Natural killer cell treated with Interleukin-12 subunit alpha and Interleukin-12 subunit beta and Interleukin-15 and Interleukin-18, amount 100 ng/mL, for 72 hours (primary cell): ENCODE measurements at regions not wholly inside any gene's neighbourhood (a gene's known extent, or its start where the extent isn't known, plus 50 kb on each side); places are given as distances from the start of the nearest gene placed in this dataset.
A peak's percentile ranks its signal among the peaks of the same experiment; 100 is the strongest.

Experiments
- ATAC-seq, 2 donors: fragments of 150-1000 bp; cut with Tn5 transposase in 1 of 2; sonication (Bioruptor Pico), chemical (Tn5 transposase) in 1 of 2; 2 replicates each; pipeline ENCODE4 v1.10.0; 2021
- DNase-seq: peaks from one replicate; pipeline ENCODE4 v3.0.0; 2022; ENCODE audit warnings: low spot score
- H3K27ac Mint-ChIP-seq, 2 donors: 1 replicate in 1 of 2; 2 replicates in 1 of 2; pipeline ENCODE4 v1.8.0; 2022; ENCODE audit warnings: mixed read lengths in 2 of 2, mild to moderate bottlenecking in 1 of 2, moderate library complexity in 1 of 2
- H3K27me3 Mint-ChIP-seq, 2 donors: 1 replicate in 1 of 2; 2 replicates in 1 of 2; pipeline ENCODE4 v1.8.0; 2022; ENCODE audit warnings: mixed read lengths in 2 of 2
- H3K36me3 Mint-ChIP-seq: one replicate; pipeline ENCODE4 v1.8.0; 2022; ENCODE audit warnings: mixed read lengths
- H3K4me1 Mint-ChIP-seq, 2 donors: 1 replicate in 1 of 2; 2 replicates in 1 of 2; pipeline ENCODE4 v1.8.0; 2022; ENCODE audit warnings: low read depth in 2 of 2, mixed read lengths in 2 of 2, mild to moderate bottlenecking in 1 of 2
- H3K4me3 Mint-ChIP-seq: one replicate; pipeline ENCODE4 v1.8.0; 2022; ENCODE audit warnings: mixed read lengths
- H3K9me3 Mint-ChIP-seq: 2 replicates; pipeline ENCODE4 v1.8.0; 2022; ENCODE audit warnings: mixed read lengths

- Mint-ChIP-seq H3K36me3 (no peaks in the 10 kb centered on the region), H3K9me3 (no peaks in the 10 kb centered on the region), H3K4me1 (no peaks in the 10 kb centered on the region), H3K4me3 (no peak overlapping the region), H3K27me3 (peaks cover 4 to 12% of the 10 kb centered on the region in 2 donors), H3K27ac (no peak overlapping the region)
- ATAC-seq, result no peak
- DNase-seq, result no peak
Observed at GRCh38 chr22:49182416-49182815, 645.3 kb downstream of the BRD1 start.

GRCh38 chr22:49181942-49182341 lies 645.7 kb downstream of the BRD1 start:
- DNase-seq, result no peak
- H3K27ac Mint-ChIP-seq, result no peak overlapping the region
- H3K4me3 Mint-ChIP-seq, result no peak overlapping the region
- H3K9me3 Mint-ChIP-seq, result no peaks in the 10 kb centered on the region
- peaks cover 4 to 12% of the 10 kb centered on the region in 2 donors for H3K27me3 Mint-ChIP-seq
- ATAC-seq, result no peak
- no peaks in the 10 kb centered on the region for H3K36me3 Mint-ChIP-seq
- H3K4me1 Mint-ChIP-seq, result no peaks in the 10 kb centered on the region

DNA sequence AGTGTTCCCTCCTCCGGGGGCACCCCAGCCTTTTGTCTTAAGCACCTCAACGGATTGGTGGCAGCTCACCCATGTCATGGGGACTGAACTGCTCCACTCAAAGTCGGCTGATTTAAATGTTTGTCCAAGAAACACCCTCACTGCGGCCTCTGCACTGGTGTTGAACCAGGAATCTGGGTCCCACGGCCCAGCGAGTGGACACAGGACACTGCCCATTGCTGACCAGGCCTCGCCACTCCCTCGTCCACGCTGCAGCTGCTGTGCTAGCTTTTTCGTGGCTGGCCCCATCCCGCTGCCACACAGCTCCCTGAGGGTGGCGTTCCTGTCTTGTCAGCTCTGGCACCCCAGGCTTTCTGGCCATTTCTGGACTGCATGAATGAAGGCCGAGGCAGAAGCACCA lies 646.2 kb downstream of the BRD1 start:
- no peak for ATAC-seq
- no peak overlapping the region for H3K4me3 Mint-ChIP-seq

GRCh38 chr22:49180683-49181024 lies 647.0 kb downstream of the BRD1 start:
- Mint-ChIP-seq H3K4me1 (no peaks in the 10 kb centered on the region), H3K9me3 (no peaks in the 10 kb centered on the region), H3K36me3 (no peaks in the 10 kb centered on the region), H3K27me3 (peaks cover 4 to 19% of the 10 kb centered on the region in 2 donors), H3K27ac (no peak overlapping the region), H3K4me3 (no peak overlapping the region)
- DNase-seq (no peak), ATAC-seq (no peak)

More for the DNA sequence above, 646.2 kb downstream of the BRD1 start:
- peaks cover 4 to 12% of the 10 kb centered on the region in 2 donors for H3K27me3 Mint-ChIP-seq
- H3K36me3 Mint-ChIP-seq, result no peaks in the 10 kb centered on the region
- no peaks in the 10 kb centered on the region for H3K9me3 Mint-ChIP-seq
- no peaks in the 10 kb centered on the region for H3K4me1 Mint-ChIP-seq
- H3K27ac Mint-ChIP-seq, result no peak overlapping the region
- DNase-seq, result no peak

DNA sequence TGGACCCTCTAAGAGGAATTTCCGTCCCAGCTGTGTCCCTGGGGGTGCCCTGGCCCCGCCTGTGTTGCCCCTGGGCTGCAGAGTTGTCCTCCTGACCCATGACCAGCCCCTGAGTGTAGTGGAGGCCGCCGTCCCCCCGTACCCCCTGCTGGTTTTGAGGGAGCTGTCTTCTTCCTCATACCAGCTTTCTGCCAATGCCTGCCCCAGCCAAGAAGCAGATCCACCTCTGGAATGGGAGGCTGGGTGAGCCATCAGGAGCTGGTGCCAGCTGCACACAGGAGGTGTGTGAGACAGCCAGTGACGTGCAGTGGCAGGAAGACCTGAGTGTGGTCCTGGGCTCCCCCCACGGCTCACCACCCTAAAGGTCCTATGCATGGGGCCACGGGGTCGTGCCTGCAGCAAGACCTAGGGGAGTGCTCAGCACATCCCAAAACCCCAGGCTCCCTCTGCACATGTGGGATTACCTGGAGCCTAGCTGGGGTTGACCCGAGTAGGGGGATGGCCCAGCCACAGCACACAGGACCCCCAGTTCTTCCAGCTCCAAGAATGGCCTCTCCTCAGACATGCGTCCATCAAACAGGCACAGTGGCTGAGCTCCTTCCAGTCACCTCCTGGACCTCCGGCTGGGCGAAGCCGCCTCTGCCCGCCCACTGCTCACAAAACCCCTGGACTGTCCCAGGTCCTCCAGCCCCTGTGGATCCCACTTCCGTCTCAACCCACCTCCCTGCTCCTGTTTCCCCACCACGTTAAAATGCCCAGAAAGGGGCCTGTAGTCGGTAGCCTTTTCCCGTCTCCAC lies 647.6 kb downstream of the BRD1 start:
- no peak for DNase-seq
- no peak overlapping the region for H3K4me3 Mint-ChIP-seq

GRCh38 chr22:49179175-49179574 lies 648.5 kb downstream of the BRD1 start:
- Mint-ChIP-seq H3K4me3 (no peak overlapping the region), H3K27me3 (peaks cover 7 to 25% of the 10 kb centered on the region in 2 donors), H3K27ac (no peak overlapping the region), H3K4me1 (no peaks in the 10 kb centered on the region), H3K36me3 (no peaks in the 10 kb centered on the region), H3K9me3 (no peaks in the 10 kb centered on the region)
- ATAC-seq (no peak), DNase-seq (no peak)

More for the DNA sequence above, 647.6 kb downstream of the BRD1 start:
- ATAC-seq, result no peak
- no peak overlapping the region for H3K27ac Mint-ChIP-seq
- no peaks in the 10 kb centered on the region for H3K4me1 Mint-ChIP-seq
- H3K36me3 Mint-ChIP-seq, result no peaks in the 10 kb centered on the region
- H3K27me3 Mint-ChIP-seq, result peaks cover 2 to 19% of the 10 kb centered on the region in 2 donors
- H3K9me3 Mint-ChIP-seq, result no peaks in the 10 kb centered on the region

- Mint-ChIP-seq H3K9me3 (no peaks in the 10 kb centered on the region), H3K27ac (no peak overlapping the region), H3K27me3 (peaks cover 11 to 33% of the 10 kb centered on the region in 2 donors), H3K36me3 (no peaks in the 10 kb centered on the region), H3K4me3 (no peak overlapping the region), H3K4me1 (no peaks in the 10 kb centered on the region)
- DNase-seq, result no peak
- ATAC-seq, result peak in 1 of 2 donors; percentile 26
Observed at GRCh38 chr22:49178246-49179005, 649.2 kb downstream of the BRD1 start.

DNA sequence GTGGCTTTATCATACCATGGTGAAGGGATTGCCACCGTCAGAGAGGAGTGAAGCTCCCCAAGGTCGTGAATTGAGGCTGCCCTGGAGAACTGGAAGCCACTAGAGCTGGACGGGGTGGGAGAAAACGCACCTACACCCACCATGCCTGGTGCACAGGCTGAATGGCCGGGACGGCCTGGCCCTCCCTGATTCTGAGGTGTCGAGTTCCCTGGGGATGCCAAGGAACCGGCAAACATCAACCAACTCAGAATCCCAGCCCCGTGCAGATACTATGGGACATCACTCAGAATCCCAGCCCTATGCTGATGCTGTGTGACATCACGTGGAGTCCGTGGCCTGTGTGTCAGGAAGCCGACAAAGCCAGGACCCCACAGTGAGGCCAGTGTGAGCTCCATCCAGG lies 650.0 kb downstream of the BRD1 start:
- ATAC-seq, result peak in 1 of 2 donors; percentile 7
- no peaks in the 10 kb centered on the region for H3K4me1 Mint-ChIP-seq
- no peaks in the 10 kb centered on the region for H3K36me3 Mint-ChIP-seq
- no peak overlapping the region for H3K27ac Mint-ChIP-seq
- no peak for DNase-seq
- no peaks in the 10 kb centered on the region for H3K9me3 Mint-ChIP-seq
- H3K27me3 Mint-ChIP-seq, result peaks cover 11 to 37% of the 10 kb centered on the region in 2 donors
- H3K4me3 Mint-ChIP-seq, result no peak overlapping the region

DNA sequence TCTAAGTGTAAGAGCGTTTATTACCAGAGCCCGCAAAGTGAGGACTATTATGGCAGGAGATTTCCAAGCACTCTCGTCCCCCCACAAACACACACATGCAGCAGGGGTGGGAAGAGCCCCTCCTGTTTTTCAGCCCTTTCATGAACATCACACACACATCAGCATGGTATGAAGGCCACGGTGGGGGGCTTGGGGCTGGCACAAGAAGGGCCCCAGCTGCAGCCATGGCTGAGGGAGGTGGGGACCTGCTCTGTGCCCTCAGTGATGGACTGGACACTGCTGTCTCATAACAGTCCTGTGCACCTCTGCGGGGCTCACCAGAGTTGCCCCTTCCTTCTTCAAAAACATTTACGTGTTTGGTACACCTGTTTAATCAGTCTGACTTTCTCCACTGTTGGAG lies 650.7 kb downstream of the BRD1 start:
- Mint-ChIP-seq H3K27ac (no peak overlapping the region), H3K4me1 (no peaks in the 10 kb centered on the region), H3K36me3 (no peaks in the 10 kb centered on the region), H3K27me3 (peaks cover 11 to 37% of the 10 kb centered on the region in 2 donors), H3K4me3 (no peak overlapping the region), H3K9me3 (no peaks in the 10 kb centered on the region)
- ATAC-seq (no peak), DNase-seq (no peak)

DNA sequence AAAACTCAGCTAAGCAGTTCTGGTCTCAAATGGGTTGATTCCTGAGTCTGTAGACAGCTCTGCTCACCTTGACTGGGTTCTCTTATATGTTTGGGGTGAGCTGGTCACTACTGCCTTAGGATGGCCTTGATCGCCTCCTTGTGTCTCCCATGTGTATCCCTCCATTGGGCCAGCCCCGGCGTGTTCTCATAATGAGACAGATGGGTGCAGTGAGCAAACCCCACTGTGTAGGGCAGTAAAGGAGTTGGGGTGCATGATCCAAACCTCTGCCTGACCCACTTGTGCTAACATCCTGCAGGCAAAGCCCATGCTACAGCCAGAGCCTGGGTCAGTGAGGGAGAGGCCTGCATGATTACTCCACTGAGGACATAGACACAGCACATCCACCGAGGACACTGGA lies 657.6 kb downstream of the BRD1 start:
- Mint-ChIP-seq H3K4me3 (no peak overlapping the region), H3K9me3 (no peaks in the 10 kb centered on the region)

DNA sequence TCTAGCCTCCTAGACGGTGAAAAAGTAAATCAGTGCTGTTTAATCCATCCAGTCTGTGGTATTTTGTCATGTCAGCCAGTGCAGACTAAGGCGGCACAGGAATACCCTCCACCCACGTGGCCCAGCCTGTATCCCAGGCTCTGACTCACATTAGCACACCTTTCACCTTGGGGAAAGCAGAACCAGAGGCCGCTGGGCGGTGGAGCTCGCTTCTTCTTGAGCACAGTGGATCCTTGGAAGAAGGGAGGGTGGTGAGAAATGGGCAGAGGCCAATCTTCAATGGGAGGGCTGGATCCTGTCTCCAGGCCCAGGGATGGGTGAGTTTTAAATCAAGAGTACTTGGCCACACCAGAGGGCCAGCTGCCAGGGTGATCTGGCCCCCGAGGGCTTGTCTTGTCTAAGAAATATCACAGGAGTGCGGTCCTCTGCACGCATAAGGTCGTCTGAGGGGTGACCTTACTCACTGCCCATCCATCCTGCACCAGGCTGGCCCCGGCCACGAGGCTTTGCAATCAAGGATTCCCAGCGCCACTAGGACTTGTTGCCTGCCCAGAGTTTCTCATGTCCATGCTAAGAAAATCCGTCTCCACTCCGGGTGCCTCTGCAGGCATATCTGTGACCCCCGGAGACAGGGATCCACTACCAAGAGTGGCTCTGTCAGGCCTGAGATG lies 658.5 kb downstream of the BRD1 start:
- no peak for DNase-seq
- Mint-ChIP-seq H3K4me1 (no peaks in the 10 kb centered on the region), H3K9me3 (no peaks in the 10 kb centered on the region), H3K27me3 (peaks cover 4 to 20% of the 10 kb centered on the region in 2 donors), H3K4me3 (no peak overlapping the region), H3K27ac (no peak overlapping the region), H3K36me3 (no peaks in the 10 kb centered on the region)
- ATAC-seq, result no peak

More for the DNA sequence above, 657.6 kb downstream of the BRD1 start:
- no peaks in the 10 kb centered on the region for H3K36me3 Mint-ChIP-seq
- DNase-seq (no peak), ATAC-seq (peak in 1 of 2 donors; percentile 39)
- H3K4me1 Mint-ChIP-seq, result no peaks in the 10 kb centered on the region
- H3K27ac Mint-ChIP-seq, result no peak overlapping the region
- H3K27me3 Mint-ChIP-seq, result peaks cover 8 to 28% of the 10 kb centered on the region in 2 donors

GRCh38 chr22:49168219-49168813 lies 659.4 kb downstream of the BRD1 start:
- Mint-ChIP-seq H3K27ac (no peak overlapping the region), H3K4me3 (no peak overlapping the region), H3K4me1 (no peaks in the 10 kb centered on the region), H3K36me3 (no peaks in the 10 kb centered on the region), H3K9me3 (no peaks in the 10 kb centered on the region), H3K27me3 (peaks cover 0 to 11% of the 10 kb centered on the region in 2 donors)
- ATAC-seq (no peak), DNase-seq (no peak)

- Mint-ChIP-seq H3K27ac (no peak overlapping the region), H3K4me1 (no peaks in the 10 kb centered on the region), H3K36me3 (no peaks in the 10 kb centered on the region), H3K9me3 (no peaks in the 10 kb centered on the region), H3K4me3 (no peak overlapping the region), H3K27me3 (peaks cover 0 to 6% of the 10 kb centered on the region in 2 donors)
- no peak for ATAC-seq
- peak; percentile 18 for DNase-seq
Observed at GRCh38 chr22:49166746-49167145, 660.9 kb downstream of the BRD1 start.
